Ovary (tissue), 7 donors: ENCODE measurements at regions not wholly inside any gene's neighbourhood (a gene's known extent, or its start where the extent isn't known, plus 50 kb on each side); places are given as distances from the start of the nearest gene placed in this dataset.
"Not testable (repeated sequence)": the region's sequence is repeated elsewhere in the genome, so short reads cannot be mapped to it uniquely, and the experiment has no call there.

ENCODE experiments used
- DNase-seq, 5 donors: peaks; one replicate each; pipeline ENCODE4 v3.0.0-alpha.2; 2019 to 2020
- H3K27ac ChIP-seq, 2 donors: fragments of 200-600 bp; one replicate each; pipeline versions ENCODE4 v1.5.1 to v1.8.0; 2019 to 2022
- H3K27me3 ChIP-seq: fragments of 200-600 bp; one replicate; pipeline ENCODE4 v1.8.0; 2022
- H3K36me3 ChIP-seq: fragments of 200-600 bp; sonication (generic); one replicate; pipeline ENCODE4 v1.5.1; 2019
- H3K4me1 ChIP-seq: one replicate; pipeline ENCODE4 v1.8.1; 2013; ENCODE audit warnings: mild to moderate bottlenecking, moderate library complexity; ENCODE audit not compliant: insufficient read depth
- H3K4me3 ChIP-seq: fragments of 200-600 bp; sonication (generic); one replicate; pipeline ENCODE4 v1.5.1; 2017
- H3K9me3 ChIP-seq, 2 donors: fragments of 200-600 bp in 1 of 2; sonication (generic) in 1 of 2; one replicate each; pipeline versions ENCODE4 v1.5.1 to v1.8.1; 2013 to 2019; ENCODE audit warnings: mild to moderate bottlenecking in 1 of 2, moderate library complexity in 1 of 2
- CTCF ChIP-seq, 3 donors: fragments of 450-650 bp in 2 of 3; fragments of 200-600 bp in 1 of 3; IDR thresholded peaks; one replicate each; pipeline versions ENCODE4 v1.5.1 to v1.8.0; 2016 to 2022; ENCODE audit warnings: antibody characterized with exemption in 3 of 3, mild to moderate bottlenecking in 1 of 3
- EP300 ChIP-seq: sonication (generic); formaldehyde crosslinking; IDR thresholded peaks from one replicate; pipeline ENCODE4 v1.6.1; 2017; ENCODE audit warnings: antibody characterized with exemption
- POLR2A ChIP-seq: fragments of 450-650 bp; IDR thresholded peaks from one replicate; pipeline ENCODE4 v1.6.1; 2017; ENCODE audit warnings: antibody characterized with exemption, mild to moderate bottlenecking, moderate library complexity
- WGBS, 3 donors: extraction: QIAGEN DNeasy Blood & Tissue Kit in 1 of 3; methylation state at CpG; one replicate each; pipeline versions ENCODE4 v1.1.5 to v1.1.7; 2013 to 2017; 5-methylcytosine and 5-hydroxymethylcytosine counted together
- intact Hi-C, 4 donors: fragments of 100-400 bp; cut with DNase I; formaldehyde crosslinking; loops; one replicate each; pipeline versions ENCODE4 v1.11.0 to v1.15.1; 2022 to 2023
- donor health status: DM: no; HTN: no; CAD: no; lungs with moderate emphysema.
- donor health status: DM: no; HTN: no; CAD: no.
- donor health status: Bipolar disorder and iron deficiency.
- donor health status: DM: no; HTN: no; CAD: no.
- donor health status: DM: yes; HTN: yes; CAD: no.

GRCh38 chr14:21780429-21781084 is 106.9 kb upstream of the OR4E1 start:
- 73 to 93% (median 80%) methylated on average over 14 of the region's 14 CpGs for WGBS, 3 donors
- no peak for DNase-seq
- no peaks in the 10 kb centered on the region for H3K4me1 ChIP-seq
- H3K9me3 ChIP-seq = no peaks in the 10 kb centered on the region
- H3K4me3 ChIP-seq = no peak overlapping the region
- TF ChIP-seq POLR2A = no peak
- TF ChIP-seq EP300 = no peak
- TF ChIP-seq CTCF (IDR thresholded peaks at IDR 0.05) = no peak
- no peaks in the 10 kb centered on the region for H3K27me3 ChIP-seq
- H3K27ac ChIP-seq = no peak overlapping the region
- no peaks in the 10 kb centered on the region for H3K36me3 ChIP-seq
- intact Hi-C loops = no loop called here

GRCh38 chr14:21771671-21772070 is 98.1 kb upstream of the OR4E1 start:
- Histone ChIP-seq H3K9me3 (no peaks in the 10 kb centered on the region), H3K27me3 (no peaks in the 10 kb centered on the region), H3K4me1 (no peaks in the 10 kb centered on the region), H3K4me3 (no peak overlapping the region), H3K36me3 (no peaks in the 10 kb centered on the region), H3K27ac (no peak overlapping the region)
- intact Hi-C loops = no loop called here
- 63 to 92% (median 66%) methylated on average over 1 of the region's 1 CpG for WGBS, 3 donors
- TF ChIP-seq POLR2A (no peak), EP300 (no peak), CTCF (IDR thresholded peaks at IDR 0.05) (no peak)
- no peak for DNase-seq

DNA sequence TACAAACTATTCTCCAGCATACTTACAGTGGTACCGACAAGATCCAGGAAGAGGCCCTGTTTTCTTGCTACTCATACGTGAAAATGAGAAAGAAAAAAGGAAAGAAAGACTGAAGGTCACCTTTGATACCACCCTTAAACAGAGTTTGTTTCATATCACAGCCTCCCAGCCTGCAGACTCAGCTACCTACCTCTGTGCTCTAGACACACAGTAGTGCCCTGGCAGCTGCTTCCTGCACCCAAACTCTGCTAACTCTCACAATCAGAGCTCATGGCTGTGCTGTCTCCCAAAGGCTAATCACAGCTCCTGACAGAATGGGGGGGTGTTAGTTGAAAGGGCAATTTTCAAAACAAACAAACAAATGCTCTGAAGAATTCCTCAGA is 95.2 kb upstream of the OR4E1 start:
- no peaks in the 10 kb centered on the region for H3K36me3 ChIP-seq
- no peak for DNase-seq
- no peak overlapping the region for H3K27ac ChIP-seq
- no peak for TF ChIP-seq POLR2A
- TF ChIP-seq CTCF (IDR thresholded peaks at IDR 0.05) = no peak
- no peak for TF ChIP-seq EP300
- H3K4me3 ChIP-seq = no peak overlapping the region
- no peaks in the 10 kb centered on the region for H3K9me3 ChIP-seq
- 38 to 48% (median 45%) methylated on average over 2 of the region's 2 CpGs for WGBS, 3 donors
- H3K4me1 ChIP-seq = no peaks in the 10 kb centered on the region
- H3K27me3 ChIP-seq = no peaks in the 10 kb centered on the region
- intact Hi-C loops = no loop called here

- no peaks in the 10 kb centered on the region for H3K36me3 ChIP-seq
- H3K27me3 ChIP-seq = no peaks in the 10 kb centered on the region
- no peaks in the 10 kb centered on the region for H3K4me1 ChIP-seq
- no peaks in the 10 kb centered on the region for H3K9me3 ChIP-seq
- no peak overlapping the region for H3K27ac ChIP-seq
- 34 to 42% (median 39%) methylated on average over 5 of the region's 5 CpGs for WGBS, 3 donors
- no peak for DNase-seq
- intact Hi-C loops = no loop called here
- TF ChIP-seq POLR2A (no peak), CTCF (IDR thresholded peaks at IDR 0.05) (no peak), EP300 (no peak)
- no peak overlapping the region for H3K4me3 ChIP-seq
Observed at GRCh38 chr14:21768116-21768874, 94.7 kb upstream of the OR4E1 start.

DNA sequence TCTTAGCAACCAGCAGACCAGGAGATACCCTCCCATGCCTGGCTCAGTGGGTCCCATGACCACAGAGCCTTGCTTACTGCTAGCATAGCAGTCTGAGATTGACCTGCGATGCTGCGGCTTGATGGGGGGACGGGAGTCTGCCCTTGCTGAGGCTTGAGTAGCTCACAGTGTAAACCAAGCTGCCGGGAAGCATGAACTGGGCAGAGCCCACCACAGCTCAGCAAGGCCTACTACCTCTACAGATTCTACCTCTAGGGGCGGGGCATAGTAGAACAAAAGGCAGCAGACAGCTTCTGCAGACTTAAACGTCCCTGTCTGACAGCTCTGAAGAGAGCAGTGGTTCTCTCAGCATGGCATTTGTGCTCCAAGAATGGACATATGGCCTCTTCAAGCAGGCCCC is 86.7 kb upstream of the OR4E1 start:
- H3K4me3 ChIP-seq, H3K27ac ChIP-seq, H3K27me3 ChIP-seq, H3K36me3 ChIP-seq, DNase-seq, H3K4me1 ChIP-seq, intact Hi-C loops, H3K9me3 ChIP-seq: not testable (repeated sequence)
- WGBS, 3 donors = 47 to 52% (median 49%) methylated on average over 6 of the region's 6 CpGs
